HEK293 (cell line): ENCODE measurements at regions not wholly inside any gene's neighbourhood (a gene's known extent, or its start where the extent isn't known, plus 50 kb on each side); places are given as distances from the start of the nearest gene placed in this dataset.

Experiments
- CTCF ChIA-PET: fragments of 350-600 bp; formaldehyde crosslinking; extraction: SDS; loops from one replicate; lab custom pipeline; 2021; ENCODE audit warnings: antibody characterized with exemption; lab: Yijun Ruan, JAX
- POLR2A ChIA-PET: fragments of 300-600 bp; formaldehyde crosslinking; extraction: SDS; loops from one replicate; lab custom pipeline; 2020; ENCODE audit warnings: antibody characterized with exemption, inconsistent platforms; lab: Yijun Ruan, JAX
- H3K27ac ChIP-seq: fragments of 200-500 bp; sonication (Bioruptor generic); 2 replicates; pipeline ENCODE4 v1.5.1; 2014; ENCODE audit warnings: low read depth, low read length, control low read depth, inconsistent platforms; ENCODE audit errors: extremely low read depth
- H3K36me3 ChIP-seq, 2 experiments: fragments of 200-500 bp in 1 of 2; sonication (Bioruptor generic) in 1 of 2; 1 replicate in 1 of 2; 2 replicates in 1 of 2; pipeline ENCODE4 v1.5.1; 2014 to 2017; ENCODE audit warnings: inconsistent platforms in 2 of 2, low read length in 2 of 2; ENCODE audit not compliant: control insufficient read depth in 2 of 2, insufficient read depth in 1 of 2
- H3K4me1 ChIP-seq: fragments of 200-500 bp; sonication (Bioruptor generic); 2 replicates; pipeline ENCODE4 v1.5.1; 2014; ENCODE audit warnings: mild to moderate bottlenecking, low read length, inconsistent platforms; ENCODE audit not compliant: control insufficient read depth, insufficient read depth
- H3K4me3 ChIP-seq: 2 replicates; pipeline ENCODE4 v1.5.1; 2011; ENCODE audit warnings: low read depth, mild to moderate bottlenecking, control low read depth, low read length, moderate library complexity
- H3K9me3 ChIP-seq: fragments of 200-500 bp; sonication (Bioruptor generic); 2 replicates; pipeline ENCODE4 v1.5.1; 2014; ENCODE audit warnings: low read depth, low read length, inconsistent platforms; ENCODE audit not compliant: control insufficient read depth, insufficient read depth
- BCL11B ChIP-seq: fragments of 450-650 bp; formaldehyde crosslinking; IDR thresholded peaks from 2 replicates; pipeline ENCODE4 v1.5.1; 2016; ENCODE audit warnings: low read depth, missing biosample characterization, missing genetic modification characterization
- GLI2 ChIP-seq: fragments of 450-650 bp; formaldehyde crosslinking; IDR thresholded peaks from 2 replicates; pipeline ENCODE4; 2017; ENCODE audit warnings: missing biosample characterization, missing genetic modification characterization, low read depth, borderline replicate concordance
- HOXD13 ChIP-seq: sonication (generic); formaldehyde crosslinking; IDR thresholded peaks from 2 replicates; pipeline ENCODE4 v1.8.0; 2022; ENCODE audit warnings: missing genetic modification reagents, borderline replicate concordance
- MEIS1 ChIP-seq: sonication (generic); formaldehyde crosslinking; IDR thresholded peaks from 2 replicates; pipeline ENCODE4 v1.8.1; 2022; ENCODE audit warnings: missing genetic modification reagents, mild to moderate bottlenecking, borderline replicate concordance
- REPIN1 ChIP-seq: fragments of 450-650 bp; formaldehyde crosslinking; IDR thresholded peaks from 2 replicates; pipeline ENCODE4 v1.5.1; 2017; ENCODE audit warnings: missing biosample characterization, missing genetic modification characterization, low read depth
- ZBTB6 ChIP-seq: fragments of 450-650 bp; formaldehyde crosslinking; IDR thresholded peaks from 2 replicates; pipeline ENCODE4 v1.5.1; 2017; ENCODE audit warnings: missing biosample characterization, missing genetic modification characterization
- ZEB2 ChIP-seq: fragments of 450-650 bp; formaldehyde crosslinking; IDR thresholded peaks from 2 replicates; pipeline ENCODE4 v1.5.1; 2016; ENCODE audit warnings: missing biosample characterization, missing genetic modification characterization
- ZNF112 ChIP-seq: fragments of 450-650 bp; formaldehyde crosslinking; IDR thresholded peaks from 2 replicates; pipeline ENCODE4 v1.5.0; 2017; ENCODE audit warnings: missing biosample characterization, missing genetic modification characterization
- ZNF133 ChIP-seq: fragments of 450-650 bp; formaldehyde crosslinking; IDR thresholded peaks from 2 replicates; pipeline ENCODE4 v1.5.1; 2016; ENCODE audit warnings: missing biosample characterization, missing genetic modification characterization
- ZNF157 ChIP-seq: fragments of 450-650 bp; formaldehyde crosslinking; IDR thresholded peaks from 2 replicates; pipeline ENCODE4 v1.5.1; 2016; ENCODE audit warnings: missing biosample characterization, missing genetic modification characterization
- ZNF16 ChIP-seq: fragments of 450-650 bp; formaldehyde crosslinking; IDR thresholded peaks from 2 replicates; pipeline ENCODE4 v1.5.1; 2016; ENCODE audit warnings: low read depth, missing biosample characterization, missing genetic modification characterization
- ZNF311 ChIP-seq: fragments of 450-650 bp; formaldehyde crosslinking; IDR thresholded peaks from 2 replicates; pipeline ENCODE4 v1.5.1; 2017; ENCODE audit warnings: missing biosample characterization, missing genetic modification characterization, borderline replicate concordance
- ZNF341 ChIP-seq: fragments of 450-650 bp; formaldehyde crosslinking; IDR thresholded peaks from 2 replicates; pipeline ENCODE4; 2016; ENCODE audit warnings: low read depth, missing biosample characterization, missing genetic modification characterization
- ZNF501 ChIP-seq: fragments of 450-650 bp; formaldehyde crosslinking; IDR thresholded peaks from 2 replicates; pipeline ENCODE4 v1.5.1; 2016; ENCODE audit warnings: missing biosample characterization, missing genetic modification characterization
- ZNF610 ChIP-seq: fragments of 450-650 bp; formaldehyde crosslinking; IDR thresholded peaks from 2 replicates; pipeline ENCODE4 v1.5.1; 2016; ENCODE audit warnings: missing biosample characterization, missing genetic modification characterization, borderline replicate concordance
- ZNF624 ChIP-seq: fragments of 450-650 bp; formaldehyde crosslinking; IDR thresholded peaks from 2 replicates; pipeline ENCODE4 v1.5.1; 2017; ENCODE audit warnings: missing biosample characterization, missing genetic modification characterization
- ZNF645 ChIP-seq: fragments of 450-650 bp; formaldehyde crosslinking; IDR thresholded peaks from 2 replicates; pipeline ENCODE4; 2016; ENCODE audit warnings: missing biosample characterization, missing genetic modification characterization
- ZNF707 ChIP-seq: fragments of 450-650 bp; formaldehyde crosslinking; IDR thresholded peaks from 2 replicates; pipeline ENCODE4 v1.5.1; 2016; ENCODE audit warnings: missing biosample characterization, missing genetic modification characterization
- ZNF76 ChIP-seq: fragments of 450-650 bp; formaldehyde crosslinking; IDR thresholded peaks from 2 replicates; pipeline ENCODE4; 2016; ENCODE audit warnings: low read depth, missing biosample characterization, missing genetic modification characterization, borderline replicate concordance
- ZNF837 ChIP-seq: fragments of 450-650 bp; formaldehyde crosslinking; IDR thresholded peaks from 2 replicates; pipeline ENCODE4 v1.5.1; 2016; ENCODE audit warnings: missing biosample characterization, missing genetic modification characterization

GRCh38 chr2:128750328-128751165, 431.9 kb upstream of the HS6ST1 start:
- Histone ChIP-seq H3K9me3 (no peaks in the 10 kb centered on the region), H3K36me3 (no peaks in the 10 kb centered on the region), H3K4me3 (no peak overlapping the region), H3K27ac (no peak overlapping the region), H3K4me1 (no peaks in the 10 kb centered on the region)
- no peak for TF ChIP-seq ZNF112 (tag by site-specific recombination)
- TF ChIP-seq ZNF624 (tag by site-specific recombination) = no peak
- no peak for TF ChIP-seq ZNF133 (tag by site-specific recombination)
- TF ChIP-seq ZNF837 (tag by site-specific recombination) = no peak
- no peak for TF ChIP-seq ZNF707 (tag by site-specific recombination)
- no peak for TF ChIP-seq ZNF341
- TF ChIP-seq GLI2 (tag by site-specific recombination) = no peak
- TF ChIP-seq ZNF157 (tag by site-specific recombination) = no peak
- CTCF ChIA-PET = no interaction called here
- POLR2A ChIA-PET = interaction anchor here (1.2 kb wide), 1 partner anchor 11 kb away, joined by 3 read pairs; no protein-coding TSS in a partner anchor

GRCh38 chr2:128751746-128752145, 433.1 kb upstream of the HS6ST1 start:
- Histone ChIP-seq H3K4me3 (no peak overlapping the region), H3K9me3 (no peaks in the 10 kb centered on the region), H3K36me3 (no peaks in the 10 kb centered on the region), H3K4me1 (no peaks in the 10 kb centered on the region), H3K27ac (no peak overlapping the region)
- TF ChIP-seq ZNF501 (tag by site-specific recombination) (no peak), REPIN1 (tag by site-specific recombination) (no peak), ZNF16 (tag by site-specific recombination) (no peak), ZEB2 (tag by site-specific recombination) (no peak), ZBTB6 (tag by site-specific recombination) (no peak), ZNF837 (tag by site-specific recombination) (no peak), ZNF76 (tag by site-specific recombination) (no peak), ZNF610 (tag by site-specific recombination) (no peak), BCL11B (tag by site-specific recombination) (no peak), MEIS1 (CRISPR knock-in tag) (no peak), HOXD13 (CRISPR knock-in tag) (no peak), ZNF311 (tag by site-specific recombination) (no peak), ZNF645 (tag by site-specific recombination) (no peak)
- ChIA-PET POLR2A (no interaction called here), CTCF (no interaction called here)
